ENCODE measurements at regions not wholly inside any gene's neighbourhood (a gene's known extent, or its start where the extent isn't known, plus 50 kb on each side); places are given as distances from the start of the nearest gene placed in this dataset.
"Not testable (repeated sequence)": the region's sequence is repeated elsewhere in the genome, so short reads cannot be mapped to it uniquely, and the experiment has no call there.

DNA sequence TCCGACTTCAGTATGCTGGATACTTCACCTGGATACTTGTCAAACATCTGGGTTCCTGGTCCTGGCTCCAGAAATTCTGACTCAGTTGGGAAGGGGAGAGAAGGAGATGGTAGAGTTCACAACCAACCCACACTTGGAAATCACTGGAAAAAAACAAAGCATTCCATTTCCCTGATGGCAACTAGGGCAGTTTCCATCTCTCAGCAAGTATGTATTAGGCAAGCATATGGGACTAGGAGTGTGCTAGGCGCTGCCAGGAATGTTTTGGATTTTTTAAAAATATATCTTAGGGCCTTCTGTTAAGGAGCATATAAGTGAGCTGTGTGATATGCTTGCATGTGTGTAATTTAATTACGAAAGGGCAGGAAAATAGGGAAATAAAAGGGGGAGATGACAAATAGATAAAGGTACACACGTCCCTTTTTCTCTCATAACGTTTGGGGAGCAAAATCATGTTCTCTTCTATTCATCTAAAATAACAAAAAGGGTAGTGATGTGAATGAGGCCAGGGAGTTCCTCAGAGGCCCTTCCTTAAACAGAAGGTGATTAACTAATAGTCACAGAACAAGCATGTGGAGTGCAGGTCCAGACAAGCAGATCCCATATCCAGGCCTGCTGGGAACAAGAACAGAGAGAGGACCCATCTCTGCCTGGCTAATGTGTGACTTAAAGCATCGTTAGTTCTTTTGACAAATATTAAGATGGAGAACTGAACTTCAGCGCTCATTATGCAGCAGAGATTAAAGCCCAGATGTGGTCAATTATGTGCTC, 64.5 kb upstream of the NFE2L3 start:
- peak overlapping the region; percentile 71 for H3K27ac ChIP-seq
- TF ChIP-seq, protein P1, sequence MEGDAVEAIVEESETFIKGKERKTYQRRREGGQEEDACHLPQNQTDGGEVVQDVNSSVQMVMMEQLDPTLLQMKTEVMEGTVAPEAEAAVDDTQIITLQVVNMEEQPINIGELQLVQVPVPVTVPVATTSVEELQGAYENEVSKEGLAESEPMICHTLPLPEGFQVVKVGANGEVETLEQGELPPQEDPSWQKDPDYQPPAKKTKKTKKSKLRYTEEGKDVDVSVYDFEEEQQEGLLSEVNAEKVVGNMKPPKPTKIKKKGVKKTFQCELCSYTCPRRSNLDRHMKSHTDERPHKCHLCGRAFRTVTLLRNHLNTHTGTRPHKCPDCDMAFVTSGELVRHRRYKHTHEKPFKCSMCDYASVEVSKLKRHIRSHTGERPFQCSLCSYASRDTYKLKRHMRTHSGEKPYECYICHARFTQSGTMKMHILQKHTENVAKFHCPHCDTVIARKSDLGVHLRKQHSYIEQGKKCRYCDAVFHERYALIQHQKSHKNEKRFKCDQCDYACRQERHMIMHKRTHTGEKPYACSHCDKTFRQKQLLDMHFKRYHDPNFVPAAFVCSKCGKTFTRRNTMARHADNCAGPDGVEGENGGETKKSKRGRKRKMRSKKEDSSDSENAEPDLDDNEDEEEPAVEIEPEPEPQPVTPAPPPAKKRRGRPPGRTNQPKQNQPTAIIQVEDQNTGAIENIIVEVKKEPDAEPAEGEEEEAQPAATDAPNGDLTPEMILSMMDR (conservative IDR thresholded peaks at IDR 0.05; ENCODE audit: low read depth): no peak
- DNase-seq (ENCODE audit: low spot score): peak; percentile 89
- ChIA-PET CTCF (interaction anchor here (2.9 kb wide), 1 partner anchor 111 kb away, joined by 9 read pairs; no protein-coding TSS in a partner anchor), POLR2A (ENCODE audit: low non-redundant PET) (no interaction called here)

DNA sequence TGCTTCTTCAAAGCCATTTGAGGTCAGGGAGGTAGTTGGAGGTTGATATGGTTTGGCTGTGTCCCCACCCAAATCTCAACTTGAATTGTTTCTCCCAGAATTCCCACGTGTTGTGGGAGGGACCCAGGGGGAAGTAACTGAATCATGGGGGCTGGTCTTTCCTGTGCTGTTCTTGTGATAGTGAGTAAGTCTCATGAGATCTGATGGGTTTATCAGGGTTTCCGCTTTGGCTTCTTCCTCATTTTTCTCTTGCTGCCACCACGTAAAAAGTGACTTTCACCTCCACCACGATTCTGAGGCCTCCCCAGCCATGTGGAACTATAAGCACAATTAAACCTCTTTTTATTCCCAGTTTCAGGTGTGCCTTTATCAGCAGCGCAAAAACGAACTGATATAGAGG, 62.5 kb upstream of the NFE2L3 start:
- DNase-seq (ENCODE audit: low spot score); POLR2A ChIA-PET (ENCODE audit: low non-redundant PET); H3K27ac ChIP-seq: not testable (repeated sequence)
- CTCF ChIA-PET: interaction anchor here (2.9 kb wide), 1 partner anchor 109 kb away, joined by 9 read pairs; no protein-coding TSS in a partner anchor

DNA sequence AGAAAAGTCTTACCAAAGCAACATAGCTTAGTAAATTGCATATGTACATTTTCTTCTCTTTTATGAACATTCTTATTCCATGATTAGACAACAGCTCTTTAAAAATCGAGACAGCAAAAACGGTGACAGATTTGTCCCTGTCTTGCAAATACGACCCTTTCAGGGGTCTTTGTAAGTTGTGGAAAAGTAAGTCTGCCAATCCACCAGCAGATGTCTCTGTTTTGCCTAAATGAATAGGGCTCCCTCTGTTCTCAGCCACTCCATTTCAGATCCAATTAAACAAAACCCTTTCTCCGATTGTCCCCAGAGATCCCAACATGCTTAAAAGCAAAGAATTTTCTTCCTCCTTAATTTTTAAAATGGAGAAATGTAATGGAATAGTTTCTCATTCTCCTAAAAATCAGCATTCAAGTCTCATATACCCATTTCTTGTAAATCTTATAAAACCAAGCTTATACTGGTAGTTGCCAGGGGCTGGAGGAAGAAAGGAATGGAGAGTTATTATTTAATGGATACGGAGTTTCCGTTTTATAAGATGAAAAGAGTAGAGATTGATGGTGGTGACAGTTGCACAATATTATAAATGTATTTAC, 61.0 kb upstream of the NFE2L3 start:
- TF ChIP-seq, protein P1 (conservative IDR thresholded peaks at IDR 0.05; ENCODE audit: low read depth): peak; percentile 71
- ChIA-PET CTCF (interaction anchor here (0.6 to 1.4 kb wide), 9 partner anchors 56 to 567 kb away, joined by 3 to 10 read pairs (median 3); no protein-coding TSS in a partner anchor), POLR2A (ENCODE audit: low non-redundant PET) (no interaction called here)
- no peak overlapping the region for H3K27ac ChIP-seq
- peak; percentile 57 for DNase-seq (ENCODE audit: low spot score)

DNA sequence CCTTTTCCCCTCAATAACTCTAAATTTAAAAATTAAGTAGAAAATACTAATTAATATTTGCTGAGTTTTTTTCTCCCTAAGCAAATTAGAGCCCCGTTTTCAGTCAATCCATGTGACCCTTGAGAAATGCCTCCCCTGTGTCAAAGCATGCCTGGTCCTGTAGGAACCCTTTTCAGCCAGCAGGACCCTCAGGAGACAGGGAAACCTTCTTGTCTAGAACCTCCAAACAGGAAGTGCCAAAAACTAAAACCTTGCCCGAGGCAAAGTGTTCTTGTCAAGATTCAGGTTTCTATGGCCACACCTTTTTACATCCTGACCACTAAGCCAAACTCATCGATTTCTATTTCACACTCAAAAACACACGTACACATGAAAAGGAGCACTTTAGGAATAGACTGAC, 60.1 kb upstream of the NFE2L3 start:
- POLR2A ChIA-PET (ENCODE audit: low non-redundant PET): no interaction called here
- DNase-seq (ENCODE audit: low spot score): peak; percentile 36
- TF ChIP-seq, protein P1 (conservative IDR thresholded peaks at IDR 0.05; ENCODE audit: low read depth): no peak
- CTCF ChIA-PET: no interaction called here
- H3K27ac ChIP-seq: no peak overlapping the region

DNA sequence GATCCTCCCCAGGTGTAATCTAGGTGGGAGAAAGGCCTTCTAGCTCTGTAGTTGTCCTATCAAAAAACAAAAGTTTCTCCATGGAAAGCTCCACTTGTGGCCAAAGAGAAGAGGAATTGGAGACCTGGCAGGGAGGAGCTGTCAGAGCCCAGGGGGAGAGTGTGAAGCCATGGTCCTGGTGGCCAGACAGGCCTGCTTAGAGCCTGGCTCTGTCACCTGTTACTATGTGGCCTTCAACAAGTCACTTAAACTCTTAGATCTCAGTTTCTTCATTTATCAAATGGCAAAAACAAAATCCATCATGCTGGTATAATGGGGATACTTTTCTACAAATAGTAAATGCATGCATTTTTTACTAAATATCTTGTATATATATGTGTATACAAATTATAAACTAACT, 59.0 kb upstream of the NFE2L3 start:
- no peak overlapping the region for H3K27ac ChIP-seq
- TF ChIP-seq, protein P1 (conservative IDR thresholded peaks at IDR 0.05; ENCODE audit: low read depth): no peak
- ChIA-PET POLR2A (ENCODE audit: low non-redundant PET) (no interaction called here), CTCF (no interaction called here)
- DNase-seq (ENCODE audit: low spot score): no peak

DNA sequence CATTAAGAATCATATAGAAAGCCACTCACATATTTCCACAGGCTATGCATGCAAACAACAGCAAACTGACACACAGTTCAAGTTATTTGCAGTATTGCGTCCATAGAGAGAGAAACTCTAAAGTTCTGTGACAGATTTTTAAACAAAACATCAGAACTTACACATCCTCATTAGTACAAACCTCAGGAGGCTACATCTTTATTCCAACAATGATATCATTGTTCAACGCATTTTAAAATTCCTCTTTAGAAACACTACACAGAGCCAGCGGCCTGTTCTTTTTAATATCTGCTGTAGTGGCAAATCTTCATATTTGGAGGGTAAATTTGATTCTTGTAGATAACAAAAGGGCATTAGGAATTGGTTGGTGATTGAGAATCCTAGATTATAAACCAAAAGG, 55.9 kb upstream of the NFE2L3 start:
- TF ChIP-seq, protein P1 (conservative IDR thresholded peaks at IDR 0.05; ENCODE audit: low read depth): no peak
- H3K27ac ChIP-seq: no peak overlapping the region
- DNase-seq (ENCODE audit: low spot score): no peak
- CTCF ChIA-PET: no interaction called here
- POLR2A ChIA-PET (ENCODE audit: low non-redundant PET): no interaction called here

All from RWPE1 (cell line).